Right lobe of liver (tissue), 6 donors: ENCODE measurements at regions not wholly inside any gene's neighbourhood (a gene's known extent, or its start where the extent isn't known, plus 50 kb on each side); places are given as distances from the start of the nearest gene placed in this dataset.

Experiments
- ATAC-seq, 4 donors: fragments of 200-7000 bp; cut with Tn5 transposase; one replicate each; pipeline ENCODE4 v1.9.1; 2020; ENCODE audit warnings: mild to moderate bottlenecking in 4 of 4, moderate library complexity in 4 of 4
- DNase-seq, 3 donors: peaks; one replicate each; pipeline ENCODE4 v3.0.0-alpha.2; 2020
- H3K27ac ChIP-seq, 3 donors: fragments of 200-600 bp; one replicate each; pipeline ENCODE4 v1.8.0; 2022
- H3K27me3 ChIP-seq, 2 donors: fragments of 200-600 bp; one replicate each; pipeline ENCODE4 v1.8.0; 2022
- H3K36me3 ChIP-seq, 4 donors: fragments of 200-600 bp; sonication (generic) in 1 of 4; one replicate each; pipeline versions ENCODE4 v1.5.1 to v1.8.0; 2017 to 2022; ENCODE audit warnings: control low read depth in 1 of 4
- H3K4me1 ChIP-seq, 4 donors: fragments of 200-600 bp; sonication (generic) in 1 of 4; one replicate each; pipeline versions ENCODE4 v1.5.1 to v1.8.0; 2017 to 2022; ENCODE audit warnings: control low read depth in 1 of 4
- H3K4me3 ChIP-seq, 3 donors: fragments of 200-600 bp; one replicate each; pipeline ENCODE4 v1.8.0; 2022
- H3K9me3 ChIP-seq, 4 donors: fragments of 200-600 bp; sonication (generic) in 1 of 4; one replicate each; pipeline versions ENCODE4 v1.5.1 to v1.8.0; 2017 to 2022; ENCODE audit warnings: control low read depth in 1 of 4
- POLR2A ChIP-seq: fragments of 450-650 bp; IDR thresholded peaks from one replicate; pipeline ENCODE4 v1.6.1; 2017; ENCODE audit warnings: antibody characterized with exemption, mild to moderate bottlenecking
- WGBS: methylation state at CpG from one replicate; pipeline ENCODE4 v1.1.6; 2018; ENCODE audit warnings: low coverage, low lambda C conversion rate; ENCODE audit not compliant: insufficient coverage; ENCODE audit errors: missing lambda C conversion rate; 5-methylcytosine and 5-hydroxymethylcytosine counted together
- intact Hi-C, 2 donors: fragments of 100-400 bp; cut with DNase I; formaldehyde crosslinking; loops; one replicate each; pipeline versions ENCODE4 v1.11.2 to v1.14.1; 2022
- TF ChIP-seq, protein P1 (sequence below), 4 donors: fragments of 200-600 bp in 3 of 4; fragments of 450-650 bp in 1 of 4; IDR thresholded peaks; one replicate each; pipeline versions ENCODE4 v1.5.1 to v1.8.0; 2016 to 2022; ENCODE audit warnings: antibody characterized with exemption in 4 of 4, mild to moderate bottlenecking in 2 of 4
- donor health status: DM: no; HTN: yes; CAD: no.
- donor health status: DM: no; HTN: no; CAD: no.
- donor health status: DM: no; HTN: no; CAD: no.
- donor health status: DM: no; HTN: yes; CAD: no.
- donor health status: DM: no; HTN: yes; CAD: no.

DNA sequence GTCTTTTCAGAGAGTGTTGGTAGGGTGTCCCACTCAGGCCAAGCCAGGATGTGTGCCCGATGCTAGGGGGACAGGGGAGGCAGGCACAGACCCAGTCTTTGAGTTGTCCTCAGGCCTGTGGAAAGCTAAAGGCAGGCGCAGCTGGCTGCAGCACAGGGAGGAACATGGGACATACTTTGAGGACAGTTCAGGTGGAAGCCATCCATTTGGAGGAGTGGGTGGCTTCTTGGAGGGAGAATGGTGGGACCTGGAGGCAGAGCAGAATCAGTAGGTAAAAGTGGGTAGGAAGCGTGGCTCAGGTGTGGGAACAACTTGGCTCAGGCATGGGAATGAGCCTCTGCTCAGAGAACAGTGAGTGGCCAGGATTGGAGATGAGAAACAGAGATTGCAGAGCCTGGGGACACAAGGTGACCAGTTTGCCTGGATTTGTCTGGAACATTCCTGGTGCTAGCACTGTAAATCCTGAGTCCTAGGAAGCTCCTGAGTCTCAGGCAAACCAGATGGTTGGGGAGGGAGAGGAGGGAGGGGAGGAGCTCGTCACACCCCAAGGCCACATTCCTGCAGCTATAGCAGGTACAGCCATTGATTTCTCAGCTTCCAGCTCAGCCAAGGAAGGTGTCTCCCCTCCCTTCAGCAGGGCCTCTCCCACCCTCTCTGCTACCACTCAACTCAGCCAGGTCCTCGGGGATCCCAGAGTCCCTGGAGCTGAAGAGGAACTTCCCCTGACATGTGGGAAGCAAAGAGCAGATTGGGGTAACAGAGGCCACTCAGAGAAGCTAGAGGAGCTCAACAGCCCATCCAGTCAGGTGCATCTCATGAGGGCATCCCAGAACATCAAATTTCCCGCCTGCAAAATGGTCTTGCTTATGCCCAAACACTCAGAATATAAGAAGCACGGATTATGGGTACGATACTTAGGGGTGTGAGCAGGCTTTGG lies 65.2 kb upstream of the TINAGL1 start:
- H3K27ac ChIP-seq: peak overlapping the region in 2 of 3 donors; percentile 53 to 80
- no peaks in the 10 kb centered on the region for H3K36me3 ChIP-seq
- WGBS: 67% methylated on average over 4 of the region's 8 CpGs
- peaks cover 0 to 50% (median 11%) of the 10 kb centered on the region in 4 donors for H3K4me1 ChIP-seq
- H3K9me3 ChIP-seq: no peaks in the 10 kb centered on the region
- no peak for DNase-seq
- no peaks in the 10 kb centered on the region for H3K27me3 ChIP-seq
- intact Hi-C loops: no loop called here
- no peak for TF ChIP-seq POLR2A
- TF ChIP-seq, protein P1, sequence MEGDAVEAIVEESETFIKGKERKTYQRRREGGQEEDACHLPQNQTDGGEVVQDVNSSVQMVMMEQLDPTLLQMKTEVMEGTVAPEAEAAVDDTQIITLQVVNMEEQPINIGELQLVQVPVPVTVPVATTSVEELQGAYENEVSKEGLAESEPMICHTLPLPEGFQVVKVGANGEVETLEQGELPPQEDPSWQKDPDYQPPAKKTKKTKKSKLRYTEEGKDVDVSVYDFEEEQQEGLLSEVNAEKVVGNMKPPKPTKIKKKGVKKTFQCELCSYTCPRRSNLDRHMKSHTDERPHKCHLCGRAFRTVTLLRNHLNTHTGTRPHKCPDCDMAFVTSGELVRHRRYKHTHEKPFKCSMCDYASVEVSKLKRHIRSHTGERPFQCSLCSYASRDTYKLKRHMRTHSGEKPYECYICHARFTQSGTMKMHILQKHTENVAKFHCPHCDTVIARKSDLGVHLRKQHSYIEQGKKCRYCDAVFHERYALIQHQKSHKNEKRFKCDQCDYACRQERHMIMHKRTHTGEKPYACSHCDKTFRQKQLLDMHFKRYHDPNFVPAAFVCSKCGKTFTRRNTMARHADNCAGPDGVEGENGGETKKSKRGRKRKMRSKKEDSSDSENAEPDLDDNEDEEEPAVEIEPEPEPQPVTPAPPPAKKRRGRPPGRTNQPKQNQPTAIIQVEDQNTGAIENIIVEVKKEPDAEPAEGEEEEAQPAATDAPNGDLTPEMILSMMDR (IDR thresholded peaks at IDR 0.05): no peak
- ATAC-seq: peak in 3 of 4 donors; percentile 17 to 39 (median 30)
- H3K4me3 ChIP-seq: no peak overlapping the region

DNA sequence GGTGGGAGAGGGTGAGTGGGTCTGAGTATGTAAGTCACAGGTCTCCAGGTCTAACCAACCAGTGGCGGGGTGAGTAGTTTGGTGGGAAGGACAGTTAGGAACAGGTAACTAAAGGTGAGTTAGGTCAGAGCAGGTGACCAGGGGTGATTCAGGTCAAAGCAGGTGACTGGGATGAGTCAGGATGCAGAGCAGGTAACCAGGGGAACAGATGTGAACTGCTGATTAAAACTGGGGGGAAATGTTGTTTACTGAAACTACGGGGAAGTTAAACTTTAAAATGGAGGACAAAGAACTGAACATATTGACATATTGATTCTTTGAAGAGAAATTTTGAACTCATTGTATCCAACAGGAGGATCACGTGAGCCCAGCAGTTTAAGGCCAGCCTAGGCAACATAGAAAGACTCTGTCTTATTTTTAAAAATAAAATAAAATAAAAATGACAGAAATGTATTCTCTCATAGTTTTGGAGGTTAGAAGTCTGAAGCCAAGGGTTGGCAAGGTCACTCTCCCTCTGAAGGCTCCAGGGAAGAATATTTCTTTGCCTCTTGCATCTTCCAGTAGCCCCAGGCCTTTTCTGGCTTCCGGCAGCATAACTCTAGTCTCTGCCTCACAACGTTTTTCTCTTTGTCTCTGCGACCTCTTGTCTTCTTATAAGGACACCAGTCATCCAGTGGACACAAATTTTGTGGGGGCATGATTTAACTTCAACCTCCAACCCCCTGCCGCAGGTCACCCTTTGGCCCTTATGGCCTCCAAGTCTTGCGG lies 64.3 kb upstream of the TINAGL1 start:
- peaks cover 0 to 50% (median 11%) of the 10 kb centered on the region in 4 donors for H3K4me1 ChIP-seq
- no peaks in the 10 kb centered on the region for H3K27me3 ChIP-seq
- ATAC-seq (peak in 2 of 4 donors; percentile 3 to 31), DNase-seq (peak in 1 of 3 donors; percentile 39)
- no peaks in the 10 kb centered on the region for H3K9me3 ChIP-seq
- no peaks in the 10 kb centered on the region for H3K36me3 ChIP-seq
- TF ChIP-seq, protein P1 (IDR thresholded peaks at IDR 0.05): no peak
- H3K27ac ChIP-seq: peak overlapping the region in 2 of 3 donors; percentile 43 to 80
- 46% methylated on average over 8 of the region's 8 CpGs for WGBS
- no peak overlapping the region for H3K4me3 ChIP-seq
- intact Hi-C loops: no loop called here

DNA sequence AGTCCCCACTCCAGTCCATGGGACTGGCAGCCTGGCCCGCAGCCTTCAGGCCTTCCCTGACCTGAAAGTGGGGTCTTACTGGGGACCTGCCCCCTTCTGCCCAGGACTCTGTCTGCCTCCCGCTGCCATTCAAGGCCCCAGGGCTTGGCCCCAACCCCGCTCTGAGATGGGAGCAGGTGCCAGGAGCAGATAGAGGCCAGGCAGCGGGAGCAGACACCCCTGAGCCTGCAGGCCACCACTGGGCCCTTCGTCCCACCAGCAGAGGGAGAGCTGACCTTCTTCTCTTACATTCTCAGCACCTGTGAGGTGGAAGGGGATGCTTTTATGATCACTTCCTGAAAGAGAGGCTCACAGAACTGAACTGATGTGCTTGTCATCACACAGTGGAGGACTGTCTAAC lies 62.2 kb upstream of the TINAGL1 start:
- Histone ChIP-seq H3K9me3 (no peaks in the 10 kb centered on the region), H3K27me3 (no peaks in the 10 kb centered on the region), H3K27ac (peak overlapping the region in 2 of 3 donors; percentile 73 to 79), H3K4me3 (no peak overlapping the region), H3K36me3 (no peaks in the 10 kb centered on the region), H3K4me1 (peaks cover 0 to 43% (median 9%) of the 10 kb centered on the region in 4 donors)
- ATAC-seq: no peak
- TF ChIP-seq POLR2A: no peak
- TF ChIP-seq, protein P1 (IDR thresholded peaks at IDR 0.05): no peak
- WGBS: 70% methylated on average over 2 of the region's 5 CpGs
- intact Hi-C loops: no loop called here
- no peak for DNase-seq

DNA sequence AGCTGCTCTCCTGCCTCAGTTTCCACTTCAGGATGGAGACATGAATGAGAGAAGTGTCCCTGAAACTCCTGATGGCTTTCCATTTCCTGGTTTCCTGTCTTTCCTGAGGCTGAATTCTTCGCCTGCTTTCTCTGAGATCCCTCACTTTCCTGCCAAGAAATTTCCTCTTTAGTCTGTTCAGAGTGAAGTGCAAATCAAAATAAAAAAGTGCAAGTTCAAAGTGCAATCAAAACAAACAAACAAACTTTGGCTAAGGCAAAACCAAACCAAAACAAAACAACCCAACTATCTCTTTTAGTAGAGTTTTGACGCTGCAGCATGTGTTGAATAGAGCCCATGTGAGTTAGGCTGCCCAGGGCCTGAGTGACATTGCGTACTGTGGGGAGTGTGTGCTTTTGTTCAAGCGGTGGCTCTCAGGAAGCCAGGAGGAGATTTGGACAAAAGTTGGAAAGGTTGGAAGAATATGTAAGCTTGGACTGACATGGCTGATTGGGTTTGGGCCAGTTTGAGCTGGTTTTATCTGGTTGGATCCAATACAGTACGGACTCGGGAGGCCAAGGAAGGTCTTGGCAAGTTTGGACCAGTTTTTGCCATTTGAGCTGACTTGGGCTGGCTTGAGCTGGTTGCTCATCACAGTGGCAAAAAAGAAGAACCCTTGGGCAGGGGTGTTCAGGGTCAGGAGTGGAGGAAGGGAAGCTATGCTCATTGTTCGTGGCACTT lies 61.1 kb upstream of the TINAGL1 start:
- intact Hi-C loops: no loop called here
- H3K36me3 ChIP-seq: no peaks in the 10 kb centered on the region
- H3K4me3 ChIP-seq: no peak overlapping the region
- H3K27me3 ChIP-seq: no peaks in the 10 kb centered on the region
- DNase-seq: no peak
- 25% methylated on average over 7 of the region's 7 CpGs for WGBS
- no peaks in the 10 kb centered on the region for H3K9me3 ChIP-seq
- peak overlapping the region; percentile 54 to 79 (median 73) for H3K27ac ChIP-seq
- TF ChIP-seq POLR2A: no peak
- TF ChIP-seq, protein P1 (IDR thresholded peaks at IDR 0.05): no peak
- peaks cover 0 to 32% (median 4%) of the 10 kb centered on the region in 4 donors for H3K4me1 ChIP-seq
- ATAC-seq: peak; percentile 23 to 77 (median 62)
